ENCODE measurements at regions not wholly inside any gene's neighbourhood (a gene's known extent, or its start where the extent isn't known, plus 50 kb on each side); places are given as distances from the start of the nearest gene placed in this dataset.

GRCh38 chr12:100083308-100083707, 59.4 kb downstream of the BLTP3B start:
- TF ChIP-seq REST (IDR thresholded peaks at IDR 0.05; ENCODE audit: low read depth) (no peak), YY1 (IDR thresholded peaks at IDR 0.05; ENCODE audit: extremely low read depth, insufficient replicate concordance, low read depth, low read length) (no peak)
- TF ChIP-seq, protein P1, sequence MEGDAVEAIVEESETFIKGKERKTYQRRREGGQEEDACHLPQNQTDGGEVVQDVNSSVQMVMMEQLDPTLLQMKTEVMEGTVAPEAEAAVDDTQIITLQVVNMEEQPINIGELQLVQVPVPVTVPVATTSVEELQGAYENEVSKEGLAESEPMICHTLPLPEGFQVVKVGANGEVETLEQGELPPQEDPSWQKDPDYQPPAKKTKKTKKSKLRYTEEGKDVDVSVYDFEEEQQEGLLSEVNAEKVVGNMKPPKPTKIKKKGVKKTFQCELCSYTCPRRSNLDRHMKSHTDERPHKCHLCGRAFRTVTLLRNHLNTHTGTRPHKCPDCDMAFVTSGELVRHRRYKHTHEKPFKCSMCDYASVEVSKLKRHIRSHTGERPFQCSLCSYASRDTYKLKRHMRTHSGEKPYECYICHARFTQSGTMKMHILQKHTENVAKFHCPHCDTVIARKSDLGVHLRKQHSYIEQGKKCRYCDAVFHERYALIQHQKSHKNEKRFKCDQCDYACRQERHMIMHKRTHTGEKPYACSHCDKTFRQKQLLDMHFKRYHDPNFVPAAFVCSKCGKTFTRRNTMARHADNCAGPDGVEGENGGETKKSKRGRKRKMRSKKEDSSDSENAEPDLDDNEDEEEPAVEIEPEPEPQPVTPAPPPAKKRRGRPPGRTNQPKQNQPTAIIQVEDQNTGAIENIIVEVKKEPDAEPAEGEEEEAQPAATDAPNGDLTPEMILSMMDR (IDR thresholded peaks at IDR 0.05 in 2 of 3, conservative IDR thresholded peaks at IDR 0.05 in 1 of 3; ENCODE audit: borderline replicate concordance in 1 of 3, insufficient read depth in 1 of 3, low read depth in 2 of 3, low read length in 2 of 3): no peak

Measured in HCT116 (cell line).